Ishikawa (cell line): ENCODE measurements at regions not wholly inside any gene's neighbourhood (a gene's known extent, or its start where the extent isn't known, plus 50 kb on each side); places are given as distances from the start of the nearest gene placed in this dataset.

Experiments used
- CEBPB ChIP-seq: IDR thresholded peaks from 2 replicates; pipeline ENCODE4 v1.6.1; 2012
- CREB1 ChIP-seq: IDR thresholded peaks from 2 replicates; pipeline ENCODE4 v1.6.1; 2012; ENCODE audit warnings: low read depth
- EGR1 ChIP-seq: IDR thresholded peaks from 2 replicates; pipeline ENCODE4 v1.6.1; 2012
- EP300 ChIP-seq: IDR thresholded peaks from 2 replicates; pipeline ENCODE4 v1.6.1; 2012; ENCODE audit warnings: borderline replicate concordance
- FOXM1 ChIP-seq: IDR thresholded peaks from 2 replicates; pipeline ENCODE4 v1.6.1; 2012; ENCODE audit warnings: low read depth, borderline replicate concordance
- MAX ChIP-seq: IDR thresholded peaks from 2 replicates; pipeline ENCODE4 v1.6.1; 2012
- NFIC ChIP-seq: IDR thresholded peaks from 2 replicates; pipeline ENCODE4 v1.6.1; 2012
- RAD21 ChIP-seq: IDR thresholded peaks from 2 replicates; pipeline ENCODE4 v1.6.1; 2012; ENCODE audit warnings: low read depth
- REST ChIP-seq: IDR thresholded peaks from 2 replicates; pipeline ENCODE4 v1.6.1; 2012; ENCODE audit warnings: low read depth, mild to moderate bottlenecking
- TAF1 ChIP-seq: IDR thresholded peaks from 2 replicates; pipeline ENCODE4 v1.6.1; 2012; ENCODE audit warnings: low read depth, mild to moderate bottlenecking
- TCF12 ChIP-seq: IDR thresholded peaks from 2 replicates; pipeline ENCODE4 v1.6.1; 2012; ENCODE audit warnings: low read depth
- TEAD4 ChIP-seq: IDR thresholded peaks from 2 replicates; pipeline ENCODE4 v1.6.1; 2012
- USF1 ChIP-seq: IDR thresholded peaks from 2 replicates; pipeline ENCODE4 v1.6.1; 2012
- YY1 ChIP-seq: IDR thresholded peaks from 2 replicates; pipeline ENCODE4 v1.6.1; 2012; ENCODE audit warnings: low read depth
- ZBTB7A ChIP-seq: IDR thresholded peaks from 2 replicates; pipeline ENCODE4 v1.6.1; 2012; ENCODE audit warnings: low read depth

GRCh38 chr15:38991126-38991525 is 426.5 kb upstream of the RASGRP1 start:
- TF ChIP-seq RAD21 (peak; percentile 41; the same call in 1 of the 2 replicates), TAF1 (no peak)

GRCh38 chr15:38991701-38992100 is 427.1 kb upstream of the RASGRP1 start:
- TF ChIP-seq REST (no peak), YY1 (no peak), TAF1 (no peak), EP300 (no peak), NFIC (no peak), TCF12 (no peak), CREB1 (no peak), RAD21 (no peak), ZBTB7A (no peak)

GRCh38 chr15:38992506-38992905 is 427.9 kb upstream of the RASGRP1 start:
- TF ChIP-seq TCF12 (no peak), TEAD4 (no peak), CREB1 (no peak), REST (no peak), YY1 (no peak), CEBPB (no peak), NFIC (no peak), ZBTB7A (no peak), RAD21 (no peak), TAF1 (no peak), FOXM1 (no peak), EP300 (no peak), EGR1 (no peak), MAX (no peak), USF1 (no peak)

- no peak for TF ChIP-seq FOXM1
- no peak for TF ChIP-seq USF1
- TF ChIP-seq CEBPB: no peak
- TF ChIP-seq TCF12: no peak
- no peak for TF ChIP-seq EGR1
- no peak for TF ChIP-seq CREB1
- TF ChIP-seq MAX: no peak
- TF ChIP-seq RAD21: no peak
- no peak for TF ChIP-seq TAF1
- TF ChIP-seq REST: no peak
- TF ChIP-seq EP300: no peak
- no peak for TF ChIP-seq YY1
- no peak for TF ChIP-seq TEAD4
- TF ChIP-seq ZBTB7A: no peak
- TF ChIP-seq NFIC: no peak
Measured at GRCh38 chr15:38992930-38993329, 428.3 kb upstream of the RASGRP1 start.

- TF ChIP-seq RAD21: no peak
- TF ChIP-seq ZBTB7A: no peak
- TF ChIP-seq MAX: no peak
- TF ChIP-seq TAF1: no peak
- no peak for TF ChIP-seq EP300
- no peak for TF ChIP-seq CEBPB
- TF ChIP-seq NFIC: no peak
- no peak for TF ChIP-seq FOXM1
Measured at GRCh38 chr15:38994310-38994709, 429.7 kb upstream of the RASGRP1 start.
